SKM-1 (cell line): ENCODE measurements at regions not wholly inside any gene's neighbourhood (a gene's known extent, or its start where the extent isn't known, plus 50 kb on each side); places are given as distances from the start of the nearest gene placed in this dataset.
"Not testable (repeated sequence)": the region's sequence is repeated elsewhere in the genome, so short reads cannot be mapped to it uniquely, and the experiment has no call there.

Experiments used
- DNase-seq: peaks from one replicate; lab custom pipeline; 2025; ENCODE audit not compliant: unreplicated experiment; lab: John Stamatoyannopoulos, UW

- DNase-seq: no peak
These were observed 244.3 kb downstream of the CCER1 start for GRCh38 chr12:90710711-90711110.

- no peak for DNase-seq
These were observed 248.9 kb downstream of the CCER1 start for GRCh38 chr12:90706036-90706435.

GRCh38 chr12:90695415-90695814 is 259.6 kb downstream of the CCER1 start:
- DNase-seq: no peak

- no peak for DNase-seq
These were observed 264.9 kb downstream of the CCER1 start for GRCh38 chr12:90690120-90690519.

GRCh38 chr12:90687682-90688081 is 267.3 kb downstream of the CCER1 start:
- DNase-seq: not testable (repeated sequence)

- peak; percentile 4 for DNase-seq
These were observed 271.1 kb downstream of the CCER1 start for GRCh38 chr12:90683871-90684270.

- no peak for DNase-seq
These were observed 272.6 kb downstream of the CCER1 start for GRCh38 chr12:90682398-90682797.

GRCh38 chr12:90679674-90680073 is 275.3 kb downstream of the CCER1 start:
- no peak for DNase-seq

- DNase-seq: no peak
These were observed 277.4 kb downstream of the CCER1 start for GRCh38 chr12:90677552-90677951.

- no peak for DNase-seq
These were observed 277.9 kb downstream of the CCER1 start for GRCh38 chr12:90677055-90677454.

- no peak for DNase-seq
These were observed 279.9 kb downstream of the CCER1 start for GRCh38 chr12:90675106-90675505.

GRCh38 chr12:90672081-90672480 is 282.9 kb downstream of the CCER1 start:
- no peak for DNase-seq

- DNase-seq: not testable (repeated sequence)
These were observed 291.0 kb downstream of the CCER1 start for GRCh38 chr12:90663949-90664348.

GRCh38 chr12:90659060-90659459 is 295.9 kb downstream of the CCER1 start:
- DNase-seq: no peak

- DNase-seq: no peak
These were observed 301.9 kb downstream of the CCER1 start for GRCh38 chr12:90653040-90653439.

GRCh38 chr12:90652280-90652679 is 302.7 kb downstream of the CCER1 start:
- no peak for DNase-seq

GRCh38 chr12:90645181-90645580 is 309.8 kb downstream of the CCER1 start:
- DNase-seq: no peak

- no peak for DNase-seq
These were observed 323.3 kb downstream of the CCER1 start for GRCh38 chr12:90631591-90632212.

GRCh38 chr12:90630006-90630405 is 325.0 kb downstream of the CCER1 start:
- no peak for DNase-seq

- no peak for DNase-seq
These were observed 326.8 kb downstream of the CCER1 start for GRCh38 chr12:90628213-90628612.

GRCh38 chr12:90627180-90627896 is 327.6 kb downstream of the CCER1 start:
- no peak for DNase-seq

GRCh38 chr12:90622431-90622830 is 332.5 kb downstream of the CCER1 start:
- no peak for DNase-seq

GRCh38 chr12:90621927-90622326 is 333.0 kb downstream of the CCER1 start:
- no peak for DNase-seq
